KMS-11 (cell line): ENCODE measurements at regions not wholly inside any gene's neighbourhood (a gene's known extent, or its start where the extent isn't known, plus 50 kb on each side); places are given as distances from the start of the nearest gene placed in this dataset.

Experiments used
- H2AFZ ChIP-seq: fragments of 200-600 bp; sonication (generic); 2 replicates; pipeline ENCODE4 v1.6.1; 2016; ENCODE audit warnings: antibody characterized with exemption, mixed run types, low read depth
- H3K27ac ChIP-seq: fragments of 200-600 bp; sonication (generic); 2 replicates; pipeline ENCODE4 v1.6.1; 2016; ENCODE audit warnings: mild to moderate bottlenecking, mixed run types
- H3K27me3 ChIP-seq: fragments of 200-600 bp; sonication (generic); 2 replicates; pipeline ENCODE4 v1.6.1; 2017; ENCODE audit warnings: mild to moderate bottlenecking, low read depth, mixed run types, moderate library complexity; ENCODE audit not compliant: insufficient read depth
- H3K36me3 ChIP-seq: fragments of 200-600 bp; sonication (generic); 2 replicates; pipeline ENCODE4 v1.6.1; 2017; ENCODE audit warnings: mild to moderate bottlenecking, mixed run types; ENCODE audit not compliant: insufficient read depth
- H3K4me1 ChIP-seq: fragments of 200-600 bp; sonication (generic); 2 replicates; pipeline ENCODE4 v1.6.1; 2016; ENCODE audit warnings: mild to moderate bottlenecking, low read depth, mixed run types; ENCODE audit not compliant: poor library complexity, severe bottlenecking
- H3K4me2 ChIP-seq: fragments of 200-600 bp; sonication (generic); 2 replicates; pipeline ENCODE4 v1.7.0; 2016; ENCODE audit warnings: mild to moderate bottlenecking, mixed run types
- H3K4me3 ChIP-seq: fragments of 200-600 bp; sonication (generic); IDR thresholded peaks from 2 replicates; pipeline ENCODE4 v1.6.1; 2017; ENCODE audit warnings: low read depth, low read length, mixed read lengths; ENCODE audit not compliant: insufficient read depth
- H3K79me2 ChIP-seq: fragments of 200-600 bp; sonication (generic); 2 replicates; pipeline ENCODE4 v1.6.1; 2016; ENCODE audit warnings: low read depth, mixed run types; ENCODE audit not compliant: insufficient read depth
- H3K9ac ChIP-seq: fragments of 200-600 bp; sonication (generic); 2 replicates; pipeline ENCODE4 v1.6.1; 2016; ENCODE audit warnings: mild to moderate bottlenecking, mixed run types
- H4K20me1 ChIP-seq: fragments of 200-600 bp; sonication (generic); 2 replicates; pipeline ENCODE4 v1.6.1; 2016; ENCODE audit warnings: mild to moderate bottlenecking, mixed run types; ENCODE audit not compliant: insufficient read depth
- TF ChIP-seq, protein P1 (sequence below): fragments of 200-600 bp; sonication (generic); conservative IDR thresholded peaks from 2 replicates; pipeline ENCODE4 v1.6.1; 2017; ENCODE audit warnings: low read depth, mild to moderate bottlenecking, antibody characterized with exemption, low read length, moderate library complexity, mixed read lengths

DNA sequence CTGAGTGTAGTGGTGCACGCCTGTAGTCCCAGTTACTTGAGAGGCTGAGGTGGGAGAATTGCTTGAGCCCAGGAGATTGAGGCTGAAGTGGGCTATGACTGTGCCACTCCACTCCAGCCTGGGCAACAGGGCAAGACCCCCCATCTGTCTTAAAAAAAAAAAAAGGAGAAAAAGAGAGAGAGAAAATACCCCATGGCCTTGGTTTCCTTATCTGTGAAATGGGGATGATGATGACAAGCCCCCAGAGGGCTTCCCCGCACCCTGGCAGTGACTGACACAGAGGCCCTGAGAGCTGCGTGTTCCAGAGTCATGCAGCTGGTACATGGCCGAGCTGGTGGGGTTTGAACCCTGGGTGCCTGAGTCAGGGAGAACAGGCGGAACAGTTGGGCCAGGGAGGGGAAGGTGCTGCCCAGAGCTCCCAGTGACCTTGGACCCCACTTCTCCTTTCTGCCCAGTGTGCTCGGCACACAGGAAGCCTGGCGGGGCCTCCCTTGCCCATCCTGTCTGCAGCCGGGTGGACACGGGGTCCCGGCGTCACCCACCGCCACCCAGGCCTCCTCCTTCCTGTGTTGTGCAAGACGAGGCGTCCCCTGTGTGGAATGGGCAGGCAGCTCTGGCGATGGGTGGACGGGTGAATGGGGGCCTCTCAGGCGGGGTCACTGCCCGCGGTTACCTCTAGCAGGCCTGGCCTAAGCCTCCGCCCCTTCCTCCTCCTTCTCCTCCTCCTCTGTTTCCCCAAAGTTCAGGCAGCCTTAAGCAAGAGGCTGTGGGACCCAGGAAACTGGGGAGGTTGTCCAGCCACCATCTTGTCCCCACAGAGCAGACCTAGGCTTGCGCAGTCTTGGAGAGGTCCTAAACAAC is 84.2 kb downstream of the CEBPB start:
- H3K4me1 ChIP-seq, result no peaks in the 10 kb centered on the region
- no peak overlapping the region for H3K27ac ChIP-seq
- H3K4me3 ChIP-seq, result no peak overlapping the region
- TF ChIP-seq, protein P1, sequence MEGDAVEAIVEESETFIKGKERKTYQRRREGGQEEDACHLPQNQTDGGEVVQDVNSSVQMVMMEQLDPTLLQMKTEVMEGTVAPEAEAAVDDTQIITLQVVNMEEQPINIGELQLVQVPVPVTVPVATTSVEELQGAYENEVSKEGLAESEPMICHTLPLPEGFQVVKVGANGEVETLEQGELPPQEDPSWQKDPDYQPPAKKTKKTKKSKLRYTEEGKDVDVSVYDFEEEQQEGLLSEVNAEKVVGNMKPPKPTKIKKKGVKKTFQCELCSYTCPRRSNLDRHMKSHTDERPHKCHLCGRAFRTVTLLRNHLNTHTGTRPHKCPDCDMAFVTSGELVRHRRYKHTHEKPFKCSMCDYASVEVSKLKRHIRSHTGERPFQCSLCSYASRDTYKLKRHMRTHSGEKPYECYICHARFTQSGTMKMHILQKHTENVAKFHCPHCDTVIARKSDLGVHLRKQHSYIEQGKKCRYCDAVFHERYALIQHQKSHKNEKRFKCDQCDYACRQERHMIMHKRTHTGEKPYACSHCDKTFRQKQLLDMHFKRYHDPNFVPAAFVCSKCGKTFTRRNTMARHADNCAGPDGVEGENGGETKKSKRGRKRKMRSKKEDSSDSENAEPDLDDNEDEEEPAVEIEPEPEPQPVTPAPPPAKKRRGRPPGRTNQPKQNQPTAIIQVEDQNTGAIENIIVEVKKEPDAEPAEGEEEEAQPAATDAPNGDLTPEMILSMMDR, result no peak
- no peak overlapping the region for H3K9ac ChIP-seq
- no peak overlapping the region for H2AFZ ChIP-seq
- H4K20me1 ChIP-seq, result no peaks in the 10 kb centered on the region
- peaks cover 83% of the 10 kb centered on the region for H3K27me3 ChIP-seq
- H3K79me2 ChIP-seq, result no peaks in the 10 kb centered on the region
- no peaks in the 10 kb centered on the region for H3K36me3 ChIP-seq
- no peak overlapping the region for H3K4me2 ChIP-seq

DNA sequence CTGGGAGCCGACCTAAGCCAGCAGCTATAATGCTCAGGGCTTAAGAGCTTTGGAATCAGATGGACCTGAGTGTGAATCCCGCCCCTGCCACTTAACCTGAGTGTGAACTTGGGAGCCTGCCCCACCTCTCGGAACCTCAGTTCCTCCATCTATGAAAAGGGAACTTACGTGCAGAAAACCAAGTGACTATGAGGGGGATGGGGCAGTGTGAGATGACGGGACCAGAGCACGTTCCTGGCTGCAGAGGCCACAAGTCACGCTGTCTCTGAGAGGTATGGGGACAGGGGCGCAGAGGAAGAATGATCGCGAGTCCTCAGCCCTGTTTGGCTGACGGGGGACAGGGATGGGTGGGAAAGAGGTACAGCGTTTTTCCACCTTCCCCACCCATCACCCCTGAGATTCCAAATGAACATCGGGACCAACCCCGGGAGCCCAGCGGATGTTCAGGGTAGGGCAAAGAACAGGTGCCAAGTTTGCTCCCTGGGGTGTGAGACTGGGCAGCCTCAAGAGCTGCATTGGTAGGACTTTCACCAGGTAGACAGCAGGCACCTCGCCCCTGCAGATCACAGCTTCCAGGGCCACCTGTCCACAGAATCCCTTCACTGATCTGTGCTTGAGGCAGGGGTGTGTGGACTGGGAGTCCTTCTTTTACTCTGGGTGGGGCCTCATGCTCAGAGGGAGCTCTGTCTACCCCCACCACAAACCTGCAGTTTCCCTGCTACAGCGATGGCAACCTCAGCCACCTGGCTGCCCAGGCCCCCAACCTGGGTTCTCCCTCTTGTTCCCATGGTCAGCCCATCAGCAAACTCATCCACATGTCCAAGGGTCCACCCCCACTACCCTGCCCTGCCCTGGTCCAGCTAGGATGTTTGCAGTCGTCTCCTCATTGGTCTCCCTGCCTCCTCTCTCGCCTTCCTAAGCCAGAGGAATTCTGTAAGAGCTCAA is 85.8 kb downstream of the CEBPB start:
- no peaks in the 10 kb centered on the region for H3K36me3 ChIP-seq
- H3K4me1 ChIP-seq, result no peaks in the 10 kb centered on the region
- H3K4me2 ChIP-seq, result no peak overlapping the region
- H3K27me3 ChIP-seq, result peaks cover 84% of the 10 kb centered on the region
- no peaks in the 10 kb centered on the region for H3K79me2 ChIP-seq
- no peak overlapping the region for H3K27ac ChIP-seq
- TF ChIP-seq, protein P1, result no peak
- no peak overlapping the region for H3K9ac ChIP-seq
- H2AFZ ChIP-seq, result no peak overlapping the region
- no peak overlapping the region for H3K4me3 ChIP-seq
- no peaks in the 10 kb centered on the region for H4K20me1 ChIP-seq

DNA sequence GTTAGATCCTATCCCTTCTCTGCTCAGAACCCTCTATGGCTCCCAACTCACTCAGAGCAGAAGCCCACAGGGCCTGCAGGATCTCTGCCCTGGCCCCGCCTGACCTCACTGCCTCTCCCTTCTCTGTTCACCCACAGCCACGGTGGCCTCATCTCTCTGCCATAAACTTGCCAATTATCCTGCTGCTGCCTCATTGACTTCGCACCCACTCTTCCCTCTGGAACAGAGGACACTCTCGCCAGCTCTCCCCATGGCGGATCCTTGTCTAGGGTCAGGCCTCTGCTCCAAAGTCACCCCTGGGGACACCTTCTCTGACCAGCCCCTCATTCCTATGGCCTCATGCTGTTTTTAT is 86.4 kb downstream of the CEBPB start:
- no peak overlapping the region for H2AFZ ChIP-seq
- H4K20me1 ChIP-seq, result no peaks in the 10 kb centered on the region
- no peak overlapping the region for H3K9ac ChIP-seq
- H3K4me3 ChIP-seq, result no peak overlapping the region
- H3K36me3 ChIP-seq, result no peaks in the 10 kb centered on the region
- no peak overlapping the region for H3K4me2 ChIP-seq
- no peaks in the 10 kb centered on the region for H3K79me2 ChIP-seq
- H3K4me1 ChIP-seq, result no peaks in the 10 kb centered on the region
- TF ChIP-seq, protein P1, result no peak
- peaks cover 84% of the 10 kb centered on the region for H3K27me3 ChIP-seq
- no peak overlapping the region for H3K27ac ChIP-seq

DNA sequence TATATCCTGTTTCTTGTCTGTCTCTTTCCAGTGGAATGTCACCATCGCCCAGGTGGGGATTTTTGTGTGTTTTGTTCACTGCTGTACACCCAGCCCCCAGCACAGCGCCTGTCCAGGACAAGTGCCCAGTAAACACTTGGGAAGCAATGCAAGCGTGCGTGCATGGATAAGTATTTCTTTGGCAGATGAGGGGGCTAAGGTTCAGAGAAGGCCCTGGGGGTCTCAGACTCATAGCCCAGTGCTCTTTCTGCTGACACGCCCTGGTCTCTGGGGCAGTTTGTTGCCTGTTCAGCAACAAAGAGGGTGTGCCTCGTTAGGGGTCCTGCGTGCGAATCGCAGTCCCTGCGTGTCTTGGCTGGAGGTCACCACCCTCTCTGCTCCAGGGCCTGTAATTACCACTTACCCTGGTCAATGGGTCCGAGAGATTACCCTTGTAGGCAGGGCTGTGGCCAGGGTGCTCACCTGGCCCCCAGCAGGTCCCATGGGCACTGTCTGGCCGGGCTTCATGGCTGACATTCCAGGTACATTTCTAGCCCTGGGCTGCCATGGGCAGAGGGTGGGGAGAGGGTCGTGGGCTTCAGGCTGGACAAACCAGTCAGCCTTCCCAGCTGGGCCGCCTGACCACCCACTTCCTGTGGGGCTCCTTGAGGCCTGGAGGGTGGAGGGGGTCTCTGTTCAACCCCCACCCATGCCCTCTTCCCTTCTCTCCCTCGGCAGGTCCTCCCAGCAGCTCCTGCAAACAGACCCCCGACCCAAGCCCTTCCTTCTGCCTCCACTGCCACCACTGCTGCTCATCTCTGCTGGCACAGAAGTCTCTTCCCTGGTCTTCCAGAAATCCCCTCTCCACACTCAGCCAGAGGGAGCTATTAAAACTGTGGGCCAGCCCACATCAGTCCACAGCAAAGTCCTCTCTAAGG is 87.1 kb downstream of the CEBPB start:
- H3K27me3 ChIP-seq, result peaks cover 86% of the 10 kb centered on the region
- no peak overlapping the region for H3K27ac ChIP-seq
- H3K79me2 ChIP-seq, result no peaks in the 10 kb centered on the region
- no peaks in the 10 kb centered on the region for H3K4me1 ChIP-seq
- TF ChIP-seq, protein P1, result no peak
- H3K4me3 ChIP-seq, result no peak overlapping the region
- no peaks in the 10 kb centered on the region for H3K36me3 ChIP-seq
- H2AFZ ChIP-seq, result no peak overlapping the region
- no peak overlapping the region for H3K4me2 ChIP-seq
- H3K9ac ChIP-seq, result no peak overlapping the region
- H4K20me1 ChIP-seq, result no peaks in the 10 kb centered on the region
